ENCODE measurements at regions not wholly inside any gene's neighbourhood (a gene's known extent, or its start where the extent isn't known, plus 50 kb on each side); places are given as distances from the start of the nearest gene placed in this dataset.

GRCh38 chr10:10952800-10953199, 64.9 kb upstream of the CELF2 start:
- TF ChIP-seq CTCF (IDR thresholded peaks at IDR 0.05 in 2 of 3, conservative IDR thresholded peaks at IDR 0.05 in 1 of 3; ENCODE audit: borderline replicate concordance in 1 of 3, insufficient read depth in 1 of 3, low read depth in 2 of 3, low read length in 2 of 3), result no peak
- no peak for TF ChIP-seq EZH2phosphoT487 (IDR thresholded peaks at IDR 0.05; ENCODE audit: borderline replicate concordance)
- TF ChIP-seq YY1 (IDR thresholded peaks at IDR 0.05; ENCODE audit: extremely low read depth, insufficient replicate concordance, low read depth, low read length), result no peak
- no peak for TF ChIP-seq POLR2AphosphoS5 (IDR thresholded peaks at IDR 0.05; ENCODE audit: low read depth, low read length)
- no peak for TF ChIP-seq MAX (IDR thresholded peaks at IDR 0.05)
- TF ChIP-seq EGR1 (IDR thresholded peaks at IDR 0.05; ENCODE audit: low read depth), result no peak

Measured in HCT116 (cell line).